ENCODE measurements at regions not wholly inside any gene's neighbourhood (a gene's known extent, or its start where the extent isn't known, plus 50 kb on each side); places are given as distances from the start of the nearest gene placed in this dataset.

DNA sequence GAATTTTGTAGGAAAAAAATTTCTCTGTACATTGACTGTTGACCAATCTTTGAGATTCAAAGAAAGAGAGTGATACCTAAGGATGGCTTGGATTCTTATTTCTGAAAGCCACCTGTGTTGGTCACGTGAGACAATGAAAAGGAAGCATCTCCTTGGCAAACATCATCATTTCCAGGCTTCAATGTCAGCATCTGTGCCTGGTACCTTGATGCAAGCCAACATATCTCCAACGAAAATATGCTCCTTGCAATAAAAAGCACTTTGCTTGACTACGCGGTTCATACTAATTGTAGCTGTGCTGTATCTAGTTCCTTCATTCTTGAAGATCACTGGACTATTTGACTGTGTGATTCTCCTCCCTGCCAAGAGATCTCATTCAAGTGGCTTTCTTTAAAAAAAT, 503.4 kb upstream of the PSMD7 start:
- Histone ChIP-seq H3K27me3 (no peaks in the 10 kb centered on the region), H3K36me3 (no peaks in the 10 kb centered on the region), H3K4me1 (no peaks in the 10 kb centered on the region), H3K4me3 (ENCODE audit: low read depth, low read length) (no peak overlapping the region), H3K9me3 (no peaks in the 10 kb centered on the region)
- TF ChIP-seq, protein P1, sequence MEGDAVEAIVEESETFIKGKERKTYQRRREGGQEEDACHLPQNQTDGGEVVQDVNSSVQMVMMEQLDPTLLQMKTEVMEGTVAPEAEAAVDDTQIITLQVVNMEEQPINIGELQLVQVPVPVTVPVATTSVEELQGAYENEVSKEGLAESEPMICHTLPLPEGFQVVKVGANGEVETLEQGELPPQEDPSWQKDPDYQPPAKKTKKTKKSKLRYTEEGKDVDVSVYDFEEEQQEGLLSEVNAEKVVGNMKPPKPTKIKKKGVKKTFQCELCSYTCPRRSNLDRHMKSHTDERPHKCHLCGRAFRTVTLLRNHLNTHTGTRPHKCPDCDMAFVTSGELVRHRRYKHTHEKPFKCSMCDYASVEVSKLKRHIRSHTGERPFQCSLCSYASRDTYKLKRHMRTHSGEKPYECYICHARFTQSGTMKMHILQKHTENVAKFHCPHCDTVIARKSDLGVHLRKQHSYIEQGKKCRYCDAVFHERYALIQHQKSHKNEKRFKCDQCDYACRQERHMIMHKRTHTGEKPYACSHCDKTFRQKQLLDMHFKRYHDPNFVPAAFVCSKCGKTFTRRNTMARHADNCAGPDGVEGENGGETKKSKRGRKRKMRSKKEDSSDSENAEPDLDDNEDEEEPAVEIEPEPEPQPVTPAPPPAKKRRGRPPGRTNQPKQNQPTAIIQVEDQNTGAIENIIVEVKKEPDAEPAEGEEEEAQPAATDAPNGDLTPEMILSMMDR (IDR thresholded peaks at IDR 0.05; ENCODE audit: low read depth, low read length), result no peak
- no peak for DNase-seq

- peak; percentile 38 for DNase-seq
- Histone ChIP-seq H3K9me3 (no peaks in the 10 kb centered on the region), H3K4me1 (no peaks in the 10 kb centered on the region), H3K4me3 (ENCODE audit: low read depth, low read length) (peak overlapping the region; percentile 34), H3K36me3 (no peaks in the 10 kb centered on the region), H3K27me3 (no peaks in the 10 kb centered on the region)
- TF ChIP-seq, protein P1 (IDR thresholded peaks at IDR 0.05; ENCODE audit: low read depth, low read length), result no peak
These were observed 504.2 kb upstream of the PSMD7 start for GRCh38 chr16:73792199-73793020.

GRCh38 chr16:73781297-73781696, 515.3 kb upstream of the PSMD7 start:
- H3K4me3 ChIP-seq (ENCODE audit: low read depth, low read length), result no peak overlapping the region
- H3K4me1 ChIP-seq, result no peaks in the 10 kb centered on the region
- no peaks in the 10 kb centered on the region for H3K27me3 ChIP-seq
- H3K36me3 ChIP-seq, result no peaks in the 10 kb centered on the region
- no peaks in the 10 kb centered on the region for H3K9me3 ChIP-seq
- TF ChIP-seq, protein P1 (IDR thresholded peaks at IDR 0.05; ENCODE audit: low read depth, low read length), result no peak
- no peak for DNase-seq

GRCh38 chr16:73778887-73779286, 517.7 kb upstream of the PSMD7 start:
- DNase-seq, result no peak
- H3K27me3 ChIP-seq, result no peaks in the 10 kb centered on the region
- no peak overlapping the region for H3K4me3 ChIP-seq (ENCODE audit: low read depth, low read length)
- no peaks in the 10 kb centered on the region for H3K9me3 ChIP-seq
- TF ChIP-seq, protein P1 (IDR thresholded peaks at IDR 0.05; ENCODE audit: low read depth, low read length), result no peak
- no peaks in the 10 kb centered on the region for H3K4me1 ChIP-seq
- no peaks in the 10 kb centered on the region for H3K36me3 ChIP-seq

DNA sequence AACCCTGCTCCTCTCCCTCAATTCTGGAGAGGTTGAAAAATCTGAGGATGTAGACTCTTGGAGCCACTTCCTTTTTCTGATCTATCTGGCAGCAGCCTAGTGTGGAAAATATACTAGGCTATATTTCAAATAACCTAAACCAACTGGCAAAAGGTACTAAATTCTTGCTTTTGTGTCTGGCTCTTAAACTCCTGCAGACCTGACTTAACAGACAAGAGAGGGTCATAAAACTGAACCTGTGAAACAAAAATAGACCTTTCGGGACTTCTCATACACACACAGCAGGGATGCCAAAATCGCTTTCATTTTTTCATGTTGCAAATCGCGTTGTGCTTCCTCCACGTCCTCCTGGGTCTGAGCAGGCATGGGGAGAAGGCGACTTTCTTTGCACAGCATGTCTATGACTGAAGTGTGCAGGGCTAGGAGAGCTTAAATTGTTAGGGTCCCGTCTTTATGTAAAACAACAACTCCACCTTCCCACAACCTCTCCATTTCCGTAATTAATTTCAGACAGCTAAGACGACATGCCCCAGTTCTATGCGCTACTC, 520.7 kb upstream of the PSMD7 start:
- TF ChIP-seq, protein P1 (IDR thresholded peaks at IDR 0.05; ENCODE audit: low read depth, low read length), result no peak
- no peaks in the 10 kb centered on the region for H3K27me3 ChIP-seq
- DNase-seq, result no peak
- no peaks in the 10 kb centered on the region for H3K36me3 ChIP-seq
- H3K4me1 ChIP-seq, result no peaks in the 10 kb centered on the region
- H3K4me3 ChIP-seq (ENCODE audit: low read depth, low read length), result no peak overlapping the region
- no peaks in the 10 kb centered on the region for H3K9me3 ChIP-seq
